Testis (tissue), 2 donors: ENCODE measurements at regions not wholly inside any gene's neighbourhood (a gene's known extent, or its start where the extent isn't known, plus 50 kb on each side); places are given as distances from the start of the nearest gene placed in this dataset.

Experiments
- CTCF ChIP-seq, 3 experiments: fragments of 450-650 bp in 2 of 3; fragments of 200-600 bp in 1 of 3; sonication (generic) in 1 of 3; IDR thresholded peaks; one replicate each; pipeline ENCODE4 v1.5.1; 2016 to 2019; ENCODE audit warnings: antibody characterized with exemption in 3 of 3, mild to moderate bottlenecking in 2 of 3, moderate library complexity in 1 of 3
- POLR2A ChIP-seq: fragments of 450-650 bp; IDR thresholded peaks from one replicate; pipeline ENCODE4 v1.6.1; 2017; ENCODE audit warnings: antibody characterized with exemption, mild to moderate bottlenecking, moderate library complexity

GRCh38 chr3:150097588-150097890 is 126.8 kb upstream of the PFN2 start:
- TF ChIP-seq CTCF (IDR thresholded peaks at IDR 0.05) (no peak), POLR2A (no peak)
